AG08396 (cell line): ENCODE measurements at regions not wholly inside any gene's neighbourhood (a gene's known extent, or its start where the extent isn't known, plus 50 kb on each side); places are given as distances from the start of the nearest gene placed in this dataset.
"Not testable (repeated sequence)": the region's sequence is repeated elsewhere in the genome, so short reads cannot be mapped to it uniquely, and the experiment has no call there.

Experiments used
- DNase-seq: peaks from one replicate; pipeline ENCODE4 v3.0.0; 2012; ENCODE audit warnings: low spot score, mixed read lengths

- DNase-seq: peak; percentile 16
Observed at GRCh38 chr17:71494062-71494855, 626.6 kb upstream of the SOX9 start.

GRCh38 chr17:71495420-71495819 lies 625.4 kb upstream of the SOX9 start:
- DNase-seq: no peak

- DNase-seq: peak; percentile 8
Observed at GRCh38 chr17:71496552-71496951, 624.3 kb upstream of the SOX9 start.

GRCh38 chr17:71500761-71501555 lies 619.9 kb upstream of the SOX9 start:
- DNase-seq: no peak

- DNase-seq: no peak
Observed at GRCh38 chr17:71501711-71502110, 619.1 kb upstream of the SOX9 start.

GRCh38 chr17:71502443-71502842 lies 618.4 kb upstream of the SOX9 start:
- no peak for DNase-seq

- DNase-seq: no peak
Observed at GRCh38 chr17:71503710-71504465, 616.9 kb upstream of the SOX9 start.

- peak; percentile 50 for DNase-seq
Observed at GRCh38 chr17:71505200-71505599, 615.6 kb upstream of the SOX9 start.

GRCh38 chr17:71505981-71506380 lies 614.8 kb upstream of the SOX9 start:
- DNase-seq: no peak

GRCh38 chr17:71511266-71511995 lies 609.4 kb upstream of the SOX9 start:
- DNase-seq: no peak

GRCh38 chr17:71513725-71514124 lies 607.1 kb upstream of the SOX9 start:
- not testable (repeated sequence) for DNase-seq

- no peak for DNase-seq
Observed at GRCh38 chr17:71516149-71516548, 604.7 kb upstream of the SOX9 start.

- DNase-seq: no peak
Observed at GRCh38 chr17:71519285-71519684, 601.5 kb upstream of the SOX9 start.

GRCh38 chr17:71521724-71522123 lies 599.1 kb upstream of the SOX9 start:
- no peak for DNase-seq

- no peak for DNase-seq
Observed at GRCh38 chr17:71522383-71522782, 598.4 kb upstream of the SOX9 start.

- no peak for DNase-seq
Observed at GRCh38 chr17:71527311-71527710, 593.5 kb upstream of the SOX9 start.

GRCh38 chr17:71528210-71528609 lies 592.6 kb upstream of the SOX9 start:
- no peak for DNase-seq

- DNase-seq: no peak
Observed at GRCh38 chr17:71530248-71530647, 590.6 kb upstream of the SOX9 start.

GRCh38 chr17:71535321-71535720 lies 585.5 kb upstream of the SOX9 start:
- no peak for DNase-seq

- DNase-seq: no peak
Observed at GRCh38 chr17:71546419-71546818, 574.4 kb upstream of the SOX9 start.

- no peak for DNase-seq
Observed at GRCh38 chr17:71547904-71548303, 572.9 kb upstream of the SOX9 start.
